Muscle of back (tissue), 3 donors: ENCODE measurements at regions not wholly inside any gene's neighbourhood (a gene's known extent, or its start where the extent isn't known, plus 50 kb on each side); places are given as distances from the start of the nearest gene placed in this dataset.
"Not testable (repeated sequence)": the region's sequence is repeated elsewhere in the genome, so short reads cannot be mapped to it uniquely, and the experiment has no call there.

Experiments used
- DNase-seq, 3 donors: peaks; one replicate each; pipeline versions ENCODE4 v3.0.0 to v3.0.0-alpha.2; 2013

- not testable (repeated sequence) for DNase-seq
Measured at GRCh38 chr16:29297144-29297808, 109.2 kb downstream of the NPIPB11 start.

DNA sequence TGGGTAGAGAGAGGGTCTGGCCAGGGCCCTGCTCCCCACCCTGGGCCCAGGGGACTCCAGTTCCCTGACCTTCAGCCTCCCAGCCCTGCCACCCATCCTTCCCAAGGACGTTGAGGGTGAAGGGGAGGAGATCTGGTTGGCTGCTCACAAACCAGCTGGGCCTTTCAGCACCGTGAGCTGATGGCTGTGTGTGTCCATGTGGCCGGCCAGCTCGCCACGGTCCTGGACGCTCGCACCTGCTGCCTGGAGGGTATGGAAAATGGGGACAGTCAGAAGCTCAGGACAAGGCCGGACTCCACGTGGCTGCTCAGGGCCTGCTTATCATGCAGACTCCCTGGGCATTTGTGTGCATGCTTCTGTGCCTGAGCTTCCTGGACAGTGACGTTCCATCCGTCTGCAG is 110.3 kb downstream of the NPIPB11 start:
- DNase-seq, result not testable (repeated sequence)

GRCh38 chr16:29294951-29295795 is 111.3 kb downstream of the NPIPB11 start:
- not testable (repeated sequence) for DNase-seq

GRCh38 chr16:29294400-29294933 is 112.0 kb downstream of the NPIPB11 start:
- DNase-seq, result not testable (repeated sequence)

- not testable (repeated sequence) for DNase-seq
Measured at GRCh38 chr16:29293545-29293944, 113.0 kb downstream of the NPIPB11 start.

- not testable (repeated sequence) for DNase-seq
Measured at GRCh38 chr16:29292952-29293471, 113.5 kb downstream of the NPIPB11 start.

DNA sequence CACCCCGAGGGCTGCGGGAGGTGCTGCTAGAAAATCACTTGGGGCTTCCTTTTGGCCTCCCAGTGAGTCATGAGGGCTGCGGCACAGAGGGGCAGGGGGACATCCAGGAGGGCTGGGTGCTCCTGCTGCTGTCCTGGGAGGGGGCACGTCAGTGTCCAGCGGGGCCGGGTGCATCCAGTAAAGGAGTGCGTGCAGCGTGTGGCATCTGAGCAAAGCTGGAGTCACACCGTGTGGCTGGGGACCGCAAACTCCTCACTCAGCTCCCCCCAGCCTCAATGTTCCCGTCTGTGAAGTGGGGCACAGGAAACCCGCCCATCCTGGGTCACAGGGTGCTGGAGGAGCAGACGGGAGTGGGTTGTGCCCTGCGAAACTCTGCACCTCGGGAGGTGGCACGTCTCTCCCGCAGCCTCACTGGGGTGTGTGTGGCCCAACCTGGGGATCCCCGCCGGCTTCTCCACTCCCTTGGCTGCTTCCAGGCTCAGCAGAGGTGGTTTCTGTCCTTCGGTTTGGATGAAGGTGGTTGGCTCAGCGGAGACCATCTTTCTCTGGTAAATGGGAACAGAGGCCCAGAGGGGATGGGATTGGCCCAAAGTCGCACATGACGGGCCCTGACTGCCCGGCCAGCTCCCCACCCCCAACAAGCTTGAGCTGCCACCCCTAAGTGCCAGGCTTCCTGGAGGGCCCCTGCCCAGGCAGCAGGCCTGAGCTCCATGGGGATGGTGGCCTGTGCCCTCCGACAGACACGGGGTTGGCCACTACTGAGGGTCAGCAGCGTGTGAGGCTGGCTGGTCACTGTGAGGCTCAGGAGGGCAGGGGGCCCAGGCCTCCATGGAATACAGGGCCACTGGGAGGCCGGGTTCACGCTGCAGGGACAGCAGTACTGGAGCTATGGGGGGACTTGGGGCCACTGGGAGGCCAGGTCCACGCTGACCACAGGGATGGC is 114.9 kb downstream of the NPIPB11 start:
- DNase-seq, result peak in 1 of 3 donors; percentile 24

- DNase-seq, result peak; percentile 84 to 91 (median 88)
Measured at GRCh38 chr16:29290631-29291247, 115.8 kb downstream of the NPIPB11 start.

DNA sequence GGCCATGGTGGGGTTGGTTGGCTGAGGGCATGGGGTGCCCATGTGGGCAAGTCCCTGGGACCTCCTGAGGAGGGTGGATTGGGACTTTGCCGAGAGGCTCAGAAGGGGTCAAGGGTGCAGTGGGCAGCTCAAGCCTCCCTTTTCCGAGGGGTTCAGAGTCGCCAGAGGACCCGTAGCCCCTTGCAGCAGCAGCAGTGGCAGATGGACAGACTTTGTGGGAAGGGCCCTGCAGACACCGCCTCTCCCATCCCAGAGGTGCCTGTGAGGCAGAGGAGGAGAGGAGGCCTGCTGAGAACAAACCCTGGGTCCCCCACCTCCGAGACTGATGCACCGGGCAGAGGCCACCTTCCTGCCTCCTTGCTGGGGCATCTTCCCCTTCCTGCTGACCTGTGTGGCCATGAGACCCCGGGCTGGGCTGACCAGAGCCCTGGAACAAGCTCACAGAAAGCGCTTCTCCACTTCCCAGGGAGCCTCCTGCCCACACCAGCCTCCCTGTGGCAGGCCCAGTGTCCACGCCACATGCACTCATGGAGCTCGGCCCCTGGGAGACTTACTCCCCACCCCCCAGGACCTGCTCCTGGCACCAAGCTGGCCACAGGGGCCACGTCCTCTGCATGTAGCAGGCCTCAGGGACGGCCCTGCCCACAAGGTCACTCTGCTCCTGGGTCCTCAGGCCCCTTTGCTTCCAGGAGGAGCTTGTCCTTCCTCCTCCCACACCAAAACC is 116.8 kb downstream of the NPIPB11 start:
- not testable (repeated sequence) for DNase-seq

- DNase-seq, result peak in 1 of 3 donors; percentile 73
Measured at GRCh38 chr16:29288711-29289474, 117.6 kb downstream of the NPIPB11 start.

GRCh38 chr16:29287871-29288535 is 118.5 kb downstream of the NPIPB11 start:
- peak in 1 of 3 donors; percentile 70 for DNase-seq

DNA sequence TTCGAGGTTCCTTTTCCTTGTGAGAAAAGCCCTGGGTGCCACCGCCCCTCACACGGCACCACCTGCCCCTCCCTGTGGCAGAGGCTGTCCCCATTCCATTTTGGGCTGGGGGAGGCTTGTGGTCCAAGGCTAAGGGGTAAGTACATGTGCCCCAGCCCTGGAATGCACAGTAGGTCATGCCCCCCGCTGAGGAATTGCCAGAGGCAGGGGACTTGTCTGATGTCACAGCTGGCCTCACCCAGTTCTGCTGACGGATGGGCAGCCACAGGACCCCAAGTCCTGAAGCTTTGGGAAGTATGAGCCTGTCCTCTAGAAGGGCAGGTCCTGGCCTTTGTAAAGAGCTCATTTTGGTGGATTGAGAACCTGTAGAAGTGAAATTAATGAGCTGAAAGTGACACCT is 119.3 kb downstream of the NPIPB11 start:
- not testable (repeated sequence) for DNase-seq

GRCh38 chr16:29286796-29287195 is 119.7 kb downstream of the NPIPB11 start:
- DNase-seq, result not testable (repeated sequence)

DNA sequence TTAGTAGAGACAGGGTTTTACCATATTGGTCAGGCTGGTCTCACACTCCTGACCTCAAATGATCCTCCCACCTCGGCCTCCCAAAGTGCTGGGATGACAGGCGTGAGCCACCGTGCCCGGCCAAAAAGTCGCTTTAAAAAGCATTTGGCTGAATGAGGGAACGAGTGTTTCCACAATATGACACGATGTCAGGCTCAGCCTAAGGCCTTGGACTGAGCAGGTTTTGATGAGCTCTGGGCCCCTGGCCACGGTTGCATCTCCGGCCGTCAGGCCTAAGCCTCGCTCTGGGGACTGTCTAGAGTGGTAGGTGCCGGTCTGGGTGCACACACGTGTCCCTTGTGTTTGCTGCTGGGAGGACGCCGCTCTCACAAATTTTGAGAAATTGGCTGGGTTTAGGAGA is 120.3 kb downstream of the NPIPB11 start:
- not testable (repeated sequence) for DNase-seq

DNA sequence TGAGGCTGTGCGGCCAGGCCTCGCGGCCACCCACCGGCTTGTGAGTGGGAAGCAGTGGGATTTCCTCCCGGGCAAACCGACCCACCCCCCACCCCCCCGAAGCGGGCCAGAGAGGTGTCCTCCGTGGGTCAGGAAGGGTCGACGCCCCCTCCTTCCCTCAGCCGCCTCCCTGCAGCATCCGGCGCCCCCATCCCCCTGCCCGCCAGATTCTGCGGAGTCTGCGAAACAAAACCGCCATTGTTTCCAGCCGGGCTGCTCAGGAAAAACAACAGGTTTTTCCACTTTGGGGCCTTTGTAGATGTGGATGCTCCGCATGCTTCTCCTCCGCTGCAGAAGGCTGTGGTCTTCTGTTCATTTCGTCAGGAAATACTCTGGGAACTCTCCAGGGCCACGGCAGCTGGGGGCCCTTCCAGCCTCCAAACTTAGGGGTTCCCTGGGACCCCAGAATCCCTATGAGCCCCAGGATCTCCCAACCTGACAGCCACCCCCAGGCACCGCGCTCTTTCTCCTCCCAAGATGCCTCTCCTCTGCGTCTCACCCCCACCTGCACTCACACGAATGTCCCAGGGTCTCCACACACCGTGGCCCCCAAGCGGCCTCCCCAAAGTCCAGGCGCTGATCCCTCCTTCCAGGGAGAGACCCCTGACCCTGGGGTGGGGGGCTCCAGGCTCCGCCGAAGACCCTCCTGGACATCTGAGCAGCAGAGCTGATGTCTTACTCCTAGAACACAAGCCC is 121.2 kb downstream of the NPIPB11 start:
- peak in 1 of 3 donors; percentile 66 for DNase-seq

GRCh38 chr16:29284723-29285122 is 121.8 kb downstream of the NPIPB11 start:
- not testable (repeated sequence) for DNase-seq

- DNase-seq, result not testable (repeated sequence)
Measured at GRCh38 chr16:29284159-29284558, 122.4 kb downstream of the NPIPB11 start.
